ENCODE measurements at regions not wholly inside any gene's neighbourhood (a gene's known extent, or its start where the extent isn't known, plus 50 kb on each side); places are given as distances from the start of the nearest gene placed in this dataset.

DNA sequence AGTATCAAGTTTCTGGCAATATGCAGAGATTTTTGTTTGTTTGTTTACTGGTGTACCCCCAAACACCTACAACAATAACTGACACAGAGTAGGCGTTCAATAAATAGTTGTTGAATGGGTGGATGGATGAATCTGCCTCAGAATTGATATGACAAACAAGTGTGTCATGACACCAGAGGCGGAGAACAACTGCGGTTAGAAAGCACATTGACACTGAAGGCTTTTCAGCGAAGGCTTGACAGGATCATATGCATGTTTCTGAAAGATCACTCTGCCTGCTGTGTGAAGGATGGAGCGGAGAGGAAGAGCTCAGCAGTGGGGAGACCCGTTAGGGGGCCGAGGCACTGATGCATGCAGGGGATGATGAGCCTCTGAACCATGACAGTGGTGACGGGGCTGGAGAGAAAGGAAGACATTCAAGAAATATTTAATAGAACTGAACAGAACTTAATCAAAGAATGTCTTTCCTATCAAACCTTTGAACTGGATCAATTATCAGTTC lies 108.5 kb upstream of the USP47 start:
- no peaks in the 10 kb centered on the region for H3K36me3 ChIP-seq
- no peak overlapping the region for H3K27ac ChIP-seq
- TF ChIP-seq, protein P1, sequence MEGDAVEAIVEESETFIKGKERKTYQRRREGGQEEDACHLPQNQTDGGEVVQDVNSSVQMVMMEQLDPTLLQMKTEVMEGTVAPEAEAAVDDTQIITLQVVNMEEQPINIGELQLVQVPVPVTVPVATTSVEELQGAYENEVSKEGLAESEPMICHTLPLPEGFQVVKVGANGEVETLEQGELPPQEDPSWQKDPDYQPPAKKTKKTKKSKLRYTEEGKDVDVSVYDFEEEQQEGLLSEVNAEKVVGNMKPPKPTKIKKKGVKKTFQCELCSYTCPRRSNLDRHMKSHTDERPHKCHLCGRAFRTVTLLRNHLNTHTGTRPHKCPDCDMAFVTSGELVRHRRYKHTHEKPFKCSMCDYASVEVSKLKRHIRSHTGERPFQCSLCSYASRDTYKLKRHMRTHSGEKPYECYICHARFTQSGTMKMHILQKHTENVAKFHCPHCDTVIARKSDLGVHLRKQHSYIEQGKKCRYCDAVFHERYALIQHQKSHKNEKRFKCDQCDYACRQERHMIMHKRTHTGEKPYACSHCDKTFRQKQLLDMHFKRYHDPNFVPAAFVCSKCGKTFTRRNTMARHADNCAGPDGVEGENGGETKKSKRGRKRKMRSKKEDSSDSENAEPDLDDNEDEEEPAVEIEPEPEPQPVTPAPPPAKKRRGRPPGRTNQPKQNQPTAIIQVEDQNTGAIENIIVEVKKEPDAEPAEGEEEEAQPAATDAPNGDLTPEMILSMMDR (IDR thresholded peaks at IDR 0.05; ENCODE audit: low read depth, low read length): no peak
- no peak for DNase-seq
- H3K9me3 ChIP-seq (ENCODE audit: severe bottlenecking): no peaks in the 10 kb centered on the region
- H3K27me3 ChIP-seq (ENCODE audit: insufficient read depth, low read depth, severe bottlenecking): no peaks in the 10 kb centered on the region
- no peak overlapping the region for H3K4me3 ChIP-seq (ENCODE audit: low read depth, low read length)

DNA sequence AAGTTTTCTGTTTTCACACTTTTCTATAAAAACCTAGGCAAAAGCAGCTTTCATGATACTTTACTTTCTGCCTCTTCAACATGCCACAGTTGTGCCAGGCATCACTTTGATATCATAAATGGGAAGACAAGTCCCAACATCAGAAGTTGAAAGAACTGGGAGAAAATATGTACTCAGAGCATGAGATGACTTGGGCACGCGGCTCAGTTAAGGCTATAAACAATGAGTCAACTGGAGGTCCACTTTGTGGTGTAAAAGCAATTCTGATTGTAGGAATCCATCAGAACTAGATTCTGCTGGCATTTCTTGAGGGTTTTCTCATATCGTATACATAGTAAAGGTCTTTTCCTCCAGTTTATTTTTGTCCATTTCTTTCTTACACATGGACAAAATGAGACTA lies 109.7 kb upstream of the USP47 start:
- Histone ChIP-seq H3K4me3 (ENCODE audit: low read depth, low read length) (no peak overlapping the region), H3K27me3 (ENCODE audit: insufficient read depth, low read depth, severe bottlenecking) (no peaks in the 10 kb centered on the region), H3K27ac (no peak overlapping the region), H3K36me3 (no peaks in the 10 kb centered on the region), H3K9me3 (ENCODE audit: severe bottlenecking) (no peaks in the 10 kb centered on the region)
- no peak for DNase-seq
- TF ChIP-seq, protein P1 (IDR thresholded peaks at IDR 0.05; ENCODE audit: low read depth, low read length): no peak

DNA sequence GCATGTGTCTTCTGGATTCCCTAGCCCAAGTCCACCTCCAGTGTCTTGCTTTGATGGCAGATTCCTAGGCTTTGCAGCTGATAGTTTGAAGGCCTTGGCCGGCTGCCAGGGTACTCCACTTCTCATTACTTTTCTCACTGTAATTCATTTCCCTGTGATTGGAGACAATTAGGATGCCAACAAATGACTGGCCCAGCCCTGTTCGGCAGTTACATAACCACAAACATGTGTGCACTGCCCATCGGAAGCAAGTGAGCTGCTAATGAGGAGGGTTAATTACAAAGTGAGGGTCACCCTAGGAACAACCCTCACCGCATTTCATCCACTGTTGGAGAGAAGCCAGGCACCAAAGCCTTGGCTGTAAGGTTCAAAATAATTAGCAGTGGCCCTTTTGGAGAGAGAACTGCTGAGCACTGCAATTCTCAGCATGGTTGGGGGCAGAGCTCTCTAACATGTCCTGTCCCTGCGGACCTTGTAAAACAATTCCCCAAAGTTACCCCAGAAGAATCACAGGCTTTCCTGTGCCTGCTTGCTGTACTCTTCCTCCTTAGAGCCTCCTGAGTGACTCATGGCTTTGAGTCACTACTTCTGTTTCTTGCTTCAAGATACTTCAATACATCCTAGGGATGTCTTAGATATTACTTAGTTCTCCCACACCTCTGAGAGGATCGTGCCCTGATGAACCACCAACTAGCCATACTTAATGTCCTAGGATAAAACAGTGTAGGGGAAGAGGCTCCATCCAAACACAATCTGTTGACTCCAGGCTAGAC lies 109.7 kb upstream of the GALNT18 start:
- Histone ChIP-seq H3K9me3 (ENCODE audit: severe bottlenecking) (no peaks in the 10 kb centered on the region), H3K4me3 (ENCODE audit: low read depth, low read length) (no peak overlapping the region), H3K36me3 (no peaks in the 10 kb centered on the region), H3K27me3 (ENCODE audit: insufficient read depth, low read depth, severe bottlenecking) (no peaks in the 10 kb centered on the region), H3K27ac (no peak overlapping the region)
- no peak for DNase-seq
- TF ChIP-seq, protein P1 (IDR thresholded peaks at IDR 0.05; ENCODE audit: low read depth, low read length): no peak

DNA sequence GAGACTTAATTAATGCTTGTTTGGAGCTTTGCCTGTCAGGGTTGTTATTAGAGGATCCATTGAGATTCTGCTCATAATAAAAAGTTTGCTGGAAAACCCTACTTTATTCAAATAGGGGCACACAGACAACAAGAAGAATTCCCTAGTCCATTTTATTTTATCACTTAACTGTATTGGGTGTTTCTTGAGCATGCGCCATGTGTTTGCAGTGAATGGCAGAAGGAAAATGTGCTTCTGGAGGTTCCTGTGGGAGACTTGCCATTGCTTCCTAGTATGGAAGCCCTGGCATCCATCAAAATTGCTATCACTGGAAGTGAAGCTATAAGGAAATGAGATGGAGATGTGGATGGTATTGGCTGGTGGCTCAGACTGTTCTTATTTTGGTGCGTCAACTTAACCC lies 106.6 kb upstream of the GALNT18 start:
- DNase-seq: no peak
- Histone ChIP-seq H3K27ac (no peak overlapping the region), H3K36me3 (no peaks in the 10 kb centered on the region), H3K27me3 (ENCODE audit: insufficient read depth, low read depth, severe bottlenecking) (no peaks in the 10 kb centered on the region), H3K4me3 (ENCODE audit: low read depth, low read length) (no peak overlapping the region), H3K9me3 (ENCODE audit: severe bottlenecking) (no peaks in the 10 kb centered on the region)
- TF ChIP-seq, protein P1 (IDR thresholded peaks at IDR 0.05; ENCODE audit: low read depth, low read length): no peak

DNA sequence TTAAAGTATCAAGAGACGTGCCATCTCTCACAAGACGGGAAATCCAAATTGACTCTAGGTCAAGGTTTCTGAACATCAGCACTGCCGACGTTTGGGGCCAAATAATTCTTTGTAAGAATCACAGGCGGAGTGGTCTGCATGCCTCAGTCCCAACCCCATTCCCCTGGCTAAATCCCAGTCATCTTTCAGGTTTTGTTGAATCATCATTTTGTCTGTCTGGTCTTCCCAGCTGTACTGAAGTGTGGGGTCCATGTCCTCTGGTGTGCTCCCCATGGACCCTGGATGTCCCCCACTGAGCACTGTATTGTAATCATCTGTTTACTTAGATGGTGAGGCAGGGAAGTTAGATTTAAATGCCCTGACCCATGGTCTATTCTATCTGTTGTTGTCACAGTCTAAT lies 103.6 kb upstream of the GALNT18 start:
- H3K27ac ChIP-seq: no peak overlapping the region
- no peaks in the 10 kb centered on the region for H3K36me3 ChIP-seq
- TF ChIP-seq, protein P1 (IDR thresholded peaks at IDR 0.05; ENCODE audit: low read depth, low read length): no peak
- H3K27me3 ChIP-seq (ENCODE audit: insufficient read depth, low read depth, severe bottlenecking): no peaks in the 10 kb centered on the region
- H3K4me3 ChIP-seq (ENCODE audit: low read depth, low read length): no peak overlapping the region
- no peaks in the 10 kb centered on the region for H3K9me3 ChIP-seq (ENCODE audit: severe bottlenecking)
- no peak for DNase-seq

DNA sequence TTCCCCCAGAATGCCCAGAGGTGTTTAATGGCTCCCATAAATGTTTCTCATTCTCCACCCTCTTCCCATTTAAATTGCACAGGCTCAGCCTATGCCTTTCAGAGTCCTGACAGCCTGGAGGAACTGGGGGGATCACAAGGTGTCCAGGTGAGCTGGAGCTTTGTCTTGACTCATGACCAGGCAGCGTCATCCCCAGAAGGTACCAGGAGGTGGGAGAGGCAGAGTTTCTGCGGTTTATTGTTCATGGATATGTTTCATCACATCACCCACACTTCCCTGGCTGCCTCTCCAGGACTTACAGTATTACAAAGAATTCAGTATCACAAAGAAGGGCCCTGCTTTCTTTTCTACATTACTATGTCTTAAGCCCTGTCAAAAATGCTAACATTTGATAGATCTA lies 103.2 kb upstream of the GALNT18 start:
- Histone ChIP-seq H3K9me3 (ENCODE audit: severe bottlenecking) (no peaks in the 10 kb centered on the region), H3K36me3 (no peaks in the 10 kb centered on the region), H3K27ac (no peak overlapping the region), H3K27me3 (ENCODE audit: insufficient read depth, low read depth, severe bottlenecking) (no peaks in the 10 kb centered on the region), H3K4me3 (ENCODE audit: low read depth, low read length) (no peak overlapping the region)
- TF ChIP-seq, protein P1 (IDR thresholded peaks at IDR 0.05; ENCODE audit: low read depth, low read length): no peak
- DNase-seq: no peak
